Gastrocnemius medialis (tissue), 4 donors: ENCODE measurements at regions not wholly inside any gene's neighbourhood (a gene's known extent, or its start where the extent isn't known, plus 50 kb on each side); places are given as distances from the start of the nearest gene placed in this dataset.
"Not testable (repeated sequence)": the region's sequence is repeated elsewhere in the genome, so short reads cannot be mapped to it uniquely, and the experiment has no call there.

ENCODE experiments used
- ATAC-seq, 2 donors: fragments of 150-250 bp; one replicate each; pipeline ENCODE4 v1.9.1; 2016
- DNase-seq, 2 donors: peaks; one replicate each; pipeline ENCODE4 v3.0.0-alpha.2; 2019
- H3K27ac ChIP-seq, 4 donors: fragments of 200-600 bp; sonication (generic); 1 replicate in 1 of 4; 2 replicates in 3 of 4; pipeline ENCODE4 v1.5.1; 2016 to 2018; ENCODE audit warnings: mild to moderate bottlenecking in 2 of 4, moderate library complexity in 1 of 4
- H3K27me3 ChIP-seq, 3 donors: fragments of 200-600 bp; sonication (generic) in 2 of 3; 1 replicate in 1 of 3; 2 replicates in 2 of 3; pipeline versions ENCODE4 v1.5.1 to v1.6.0; 2016 to 2019; ENCODE audit warnings: mild to moderate bottlenecking in 1 of 3, moderate library complexity in 1 of 3
- H3K36me3 ChIP-seq, 2 donors: fragments of 200-600 bp; sonication (generic) in 1 of 2; one replicate each; pipeline ENCODE4 v1.5.1; 2017 to 2018
- H3K4me1 ChIP-seq, 2 donors: fragments of 200-600 bp; sonication (generic) in 1 of 2; one replicate each; pipeline ENCODE4 v1.5.1; 2016 to 2017; ENCODE audit warnings: mild to moderate bottlenecking in 2 of 2
- H3K4me3 ChIP-seq, 4 donors: fragments of 200-600 bp; sonication (generic) in 3 of 4; 1 replicate in 1 of 4; 2 replicates in 3 of 4; pipeline ENCODE4 v1.5.1; 2016 to 2019; ENCODE audit warnings: mild to moderate bottlenecking in 2 of 4
- H3K9me3 ChIP-seq, 3 donors: fragments of 200-600 bp; sonication (generic) in 2 of 3; 1 replicate in 1 of 3; 2 replicates in 2 of 3; pipeline ENCODE4 v1.5.1; 2016 to 2019
- POLR2A ChIP-seq, 2 donors: fragments of 450-650 bp; IDR thresholded peaks; one replicate each; pipeline ENCODE4 v1.6.1; 2017; ENCODE audit warnings: antibody characterized with exemption in 2 of 2, mild to moderate bottlenecking in 2 of 2, moderate library complexity in 2 of 2
- in situ Hi-C, 4 donors: fragments of 200-750 bp; cut with MboI; loops; one replicate each; pipeline versions ENCODE4 v1.15.0 to v1.8.0; 2017; ENCODE audit warnings: low sequenced_read_pairs in 4 of 4
- intact Hi-C: fragments of 100-400 bp; cut with DNase I; formaldehyde crosslinking; loops from one replicate; pipeline ENCODE4 v1.15.1; 2023; ENCODE audit warnings: low total_unique reads
- TF ChIP-seq, protein P1 (sequence below), 5 experiments: fragments of 450-650 bp in 3 of 5; fragments of 200-600 bp in 2 of 5; sonication (generic) in 2 of 5; IDR thresholded peaks in 4 of 5; conservative IDR thresholded peaks in 1 of 5; 1 replicate in 4 of 5; 2 replicates in 1 of 5; pipeline ENCODE4 v1.5.1; 2016 to 2019; ENCODE audit warnings: antibody characterized with exemption in 5 of 5, mild to moderate bottlenecking in 3 of 5, moderate library complexity in 3 of 5

- H3K4me1 ChIP-seq, result no peaks in the 10 kb centered on the region
- intact Hi-C loops, result no loop called here
- H3K4me3 ChIP-seq, result no peak overlapping the region
- DNase-seq (no peak), ATAC-seq (no peak)
- H3K36me3 ChIP-seq, result no peaks in the 10 kb centered on the region
- no peak for TF ChIP-seq POLR2A (IDR thresholded peaks at IDR 0.05)
- TF ChIP-seq, protein P1, sequence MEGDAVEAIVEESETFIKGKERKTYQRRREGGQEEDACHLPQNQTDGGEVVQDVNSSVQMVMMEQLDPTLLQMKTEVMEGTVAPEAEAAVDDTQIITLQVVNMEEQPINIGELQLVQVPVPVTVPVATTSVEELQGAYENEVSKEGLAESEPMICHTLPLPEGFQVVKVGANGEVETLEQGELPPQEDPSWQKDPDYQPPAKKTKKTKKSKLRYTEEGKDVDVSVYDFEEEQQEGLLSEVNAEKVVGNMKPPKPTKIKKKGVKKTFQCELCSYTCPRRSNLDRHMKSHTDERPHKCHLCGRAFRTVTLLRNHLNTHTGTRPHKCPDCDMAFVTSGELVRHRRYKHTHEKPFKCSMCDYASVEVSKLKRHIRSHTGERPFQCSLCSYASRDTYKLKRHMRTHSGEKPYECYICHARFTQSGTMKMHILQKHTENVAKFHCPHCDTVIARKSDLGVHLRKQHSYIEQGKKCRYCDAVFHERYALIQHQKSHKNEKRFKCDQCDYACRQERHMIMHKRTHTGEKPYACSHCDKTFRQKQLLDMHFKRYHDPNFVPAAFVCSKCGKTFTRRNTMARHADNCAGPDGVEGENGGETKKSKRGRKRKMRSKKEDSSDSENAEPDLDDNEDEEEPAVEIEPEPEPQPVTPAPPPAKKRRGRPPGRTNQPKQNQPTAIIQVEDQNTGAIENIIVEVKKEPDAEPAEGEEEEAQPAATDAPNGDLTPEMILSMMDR (IDR thresholded peaks at IDR 0.05 in 4 of 5, conservative IDR thresholded peaks at IDR 0.05 in 1 of 5), result no peak
- in situ Hi-C loops, result no loop called here
- no peak overlapping the region for H3K27ac ChIP-seq
- no peaks in the 10 kb centered on the region for H3K9me3 ChIP-seq
- H3K27me3 ChIP-seq, result no peaks in the 10 kb centered on the region
These were observed 1403.0 kb upstream of the C9orf72 start for GRCh38 chr9:28976250-28976649.

- DNase-seq (no peak), ATAC-seq (no peak)
- in situ Hi-C loops (no loop called here), intact Hi-C loops (no loop called here)
- Histone ChIP-seq H3K4me1 (no peaks in the 10 kb centered on the region), H3K27me3 (no peaks in the 10 kb centered on the region), H3K36me3 (no peaks in the 10 kb centered on the region), H3K4me3 (no peak overlapping the region), H3K9me3 (no peaks in the 10 kb centered on the region), H3K27ac (no peak overlapping the region)
- TF ChIP-seq POLR2A (IDR thresholded peaks at IDR 0.05), result no peak
- TF ChIP-seq, protein P1 (IDR thresholded peaks at IDR 0.05 in 4 of 5, conservative IDR thresholded peaks at IDR 0.05 in 1 of 5), result no peak
These were observed 1403.4 kb upstream of the C9orf72 start for GRCh38 chr9:28976684-28977083.

- ATAC-seq (no peak), DNase-seq (no peak)
- TF ChIP-seq POLR2A (IDR thresholded peaks at IDR 0.05), result no peak
- no peaks in the 10 kb centered on the region for H3K36me3 ChIP-seq
- intact Hi-C loops, result no loop called here
- H3K27me3 ChIP-seq, result no peaks in the 10 kb centered on the region
- H3K27ac ChIP-seq, result no peak overlapping the region
- no peaks in the 10 kb centered on the region for H3K9me3 ChIP-seq
- H3K4me3 ChIP-seq, result no peak overlapping the region
- H3K4me1 ChIP-seq, result no peaks in the 10 kb centered on the region
- in situ Hi-C loops, result loop anchor here in 1 of 4 donors (10.0 kb wide), 1 partner anchor 64 kb away; no protein-coding TSS in a partner anchor
These were observed 1407.8 kb upstream of the C9orf72 start for GRCh38 chr9:28981129-28981528.

DNA sequence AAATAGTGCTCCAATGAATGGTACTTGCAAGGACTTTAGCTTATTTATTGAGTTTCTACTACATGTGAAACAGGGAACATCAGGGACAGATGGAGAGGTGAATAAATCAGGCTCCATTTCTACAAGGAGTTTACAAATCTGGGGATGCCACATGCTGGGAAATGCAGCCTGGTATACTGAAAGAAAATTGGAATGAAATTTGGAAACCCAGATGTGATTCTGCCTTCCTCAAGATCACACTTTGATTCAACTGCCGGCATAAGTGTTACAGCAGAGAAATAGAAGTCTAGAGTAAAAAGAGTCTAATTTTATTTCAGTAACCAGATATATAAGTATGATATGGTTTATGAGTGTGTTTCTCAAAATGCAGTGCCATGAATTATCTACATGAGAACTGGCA, 1408.4 kb upstream of the C9orf72 start:
- Histone ChIP-seq H3K4me1 (no peaks in the 10 kb centered on the region), H3K36me3 (no peaks in the 10 kb centered on the region), H3K9me3 (no peaks in the 10 kb centered on the region), H3K4me3 (no peak overlapping the region), H3K27ac (no peak overlapping the region), H3K27me3 (no peaks in the 10 kb centered on the region)
- in situ Hi-C loops, result loop anchor here in 1 of 4 donors (10.0 kb wide), 1 partner anchor 63 kb away; no protein-coding TSS in a partner anchor
- TF ChIP-seq, protein P1 (IDR thresholded peaks at IDR 0.05 in 4 of 5, conservative IDR thresholded peaks at IDR 0.05 in 1 of 5), result no peak
- no peak for TF ChIP-seq POLR2A (IDR thresholded peaks at IDR 0.05)
- intact Hi-C loops, result no loop called here
- DNase-seq, result no peak
- ATAC-seq, result no peak

GRCh38 chr9:28984016-28984415, 1410.7 kb upstream of the C9orf72 start:
- TF ChIP-seq, protein P1 (IDR thresholded peaks at IDR 0.05 in 4 of 5, conservative IDR thresholded peaks at IDR 0.05 in 1 of 5), result no peak
- no peak for TF ChIP-seq POLR2A (IDR thresholded peaks at IDR 0.05)
- Histone ChIP-seq H3K27me3 (no peaks in the 10 kb centered on the region), H3K36me3 (no peaks in the 10 kb centered on the region), H3K4me3 (no peak overlapping the region), H3K4me1 (no peaks in the 10 kb centered on the region), H3K27ac (no peak overlapping the region), H3K9me3 (no peaks in the 10 kb centered on the region)
- ATAC-seq (no peak), DNase-seq (no peak)
- in situ Hi-C loops (loop anchor here in 1 of 4 donors (10.0 kb wide), 1 partner anchor 61 kb away; no protein-coding TSS in a partner anchor), intact Hi-C loops (no loop called here)

DNA sequence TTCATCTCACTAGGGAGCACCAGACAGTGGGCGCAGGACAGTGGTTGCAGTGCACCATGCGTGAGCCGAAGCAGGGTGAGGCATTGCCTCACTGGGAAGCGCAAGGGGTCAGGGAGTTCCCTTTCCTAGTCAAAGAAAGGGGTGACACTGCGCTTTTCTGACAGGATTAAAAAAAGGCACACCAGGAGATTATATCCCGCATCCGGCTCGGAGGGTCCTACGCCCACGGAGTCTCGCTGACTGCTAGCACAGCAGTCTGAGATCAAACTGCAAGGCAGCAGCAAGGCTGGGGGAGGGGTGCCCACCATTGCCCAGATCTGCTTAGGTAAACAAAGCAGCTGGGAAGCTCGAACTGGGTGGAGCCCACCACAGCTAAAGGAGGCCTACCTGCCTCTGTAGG, 1416.7 kb upstream of the C9orf72 start:
- H3K27ac ChIP-seq, H3K9me3 ChIP-seq, in situ Hi-C loops, H3K4me3 ChIP-seq, DNase-seq, ATAC-seq, H3K27me3 ChIP-seq, intact Hi-C loops, H3K4me1 ChIP-seq, H3K36me3 ChIP-seq: not testable (repeated sequence)
